ENCODE measurements at regions not wholly inside any gene's neighbourhood (a gene's known extent, or its start where the extent isn't known, plus 50 kb on each side); places are given as distances from the start of the nearest gene placed in this dataset.

DNA sequence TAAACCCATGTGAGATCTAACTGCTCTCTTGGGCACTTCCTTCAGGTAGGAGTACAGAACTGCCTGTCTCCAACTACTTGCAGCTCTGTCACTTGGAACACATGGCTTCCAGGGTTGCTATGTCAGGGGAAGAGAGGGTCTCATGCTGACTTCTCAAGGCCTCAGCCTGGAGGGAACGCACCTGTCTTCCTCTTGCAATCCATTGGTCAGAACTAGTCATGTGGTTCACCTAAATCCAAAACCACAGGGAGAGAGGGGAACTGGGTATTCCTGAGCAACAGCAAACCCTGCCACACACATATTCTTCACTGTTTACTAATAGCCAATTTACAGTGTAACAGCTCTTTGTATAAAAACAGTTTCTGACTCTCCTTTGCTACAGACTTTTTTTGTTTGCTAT is 206.1 kb downstream of the KCNJ2 start:
- Mint-ChIP-seq H3K27me3 (ENCODE audit: low read depth) (no peaks in the 10 kb centered on the region), H3K9me3 (peaks cover 5% of the 10 kb centered on the region), H3K4me3 (no peak overlapping the region), H3K27ac (no peak overlapping the region), H3K36me3 (0 out of 2 replicates have a peak, but pooled peaks cover 3% of the 10 kb centered on the region), H3K4me1 (peaks cover 9% of the 10 kb centered on the region)
- ChIA-PET CTCF (interaction anchor here (1.5 kb wide), 1 partner anchor 9 kb away, joined by 4 read pairs; no protein-coding TSS in a partner anchor), POLR2A (no interaction called here)
- no peak for TF ChIP-seq ELF4 (CRISPR knock-in tag; IDR thresholded peaks at IDR 0.05; ENCODE audit: low read depth)
- TF ChIP-seq SMAD3 (CRISPR knock-in tag; IDR thresholded peaks at IDR 0.05; ENCODE audit: borderline replicate concordance) = no peak
- no peak for TF ChIP-seq TCF7 (CRISPR knock-in tag; IDR thresholded peaks at IDR 0.05; ENCODE audit: low read depth)
- TF ChIP-seq NFYB (CRISPR knock-in tag; conservative IDR thresholded peaks at IDR 0.05; ENCODE audit: low read depth) = peak; percentile 85
- TF ChIP-seq SOX15 (CRISPR knock-in tag; IDR thresholded peaks at IDR 0.05) = no peak
- peak; percentile 78 for TF ChIP-seq USF2 (CRISPR knock-in tag; IDR thresholded peaks at IDR 0.05)
- TF ChIP-seq, protein P1, sequence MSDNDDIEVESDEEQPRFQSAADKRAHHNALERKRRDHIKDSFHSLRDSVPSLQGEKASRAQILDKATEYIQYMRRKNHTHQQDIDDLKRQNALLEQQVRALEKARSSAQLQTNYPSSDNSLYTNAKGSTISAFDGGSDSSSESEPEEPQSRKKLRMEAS (CRISPR knock-in tag; IDR thresholded peaks at IDR 0.05) = peak; percentile 15; the same call in 1 of the 2 replicates
- TF ChIP-seq CREM (CRISPR knock-in tag; IDR thresholded peaks at IDR 0.05) = no peak
- TF ChIP-seq ZNF281 (CRISPR knock-in tag; IDR thresholded peaks at IDR 0.05) = no peak
- TF ChIP-seq, protein P2, sequence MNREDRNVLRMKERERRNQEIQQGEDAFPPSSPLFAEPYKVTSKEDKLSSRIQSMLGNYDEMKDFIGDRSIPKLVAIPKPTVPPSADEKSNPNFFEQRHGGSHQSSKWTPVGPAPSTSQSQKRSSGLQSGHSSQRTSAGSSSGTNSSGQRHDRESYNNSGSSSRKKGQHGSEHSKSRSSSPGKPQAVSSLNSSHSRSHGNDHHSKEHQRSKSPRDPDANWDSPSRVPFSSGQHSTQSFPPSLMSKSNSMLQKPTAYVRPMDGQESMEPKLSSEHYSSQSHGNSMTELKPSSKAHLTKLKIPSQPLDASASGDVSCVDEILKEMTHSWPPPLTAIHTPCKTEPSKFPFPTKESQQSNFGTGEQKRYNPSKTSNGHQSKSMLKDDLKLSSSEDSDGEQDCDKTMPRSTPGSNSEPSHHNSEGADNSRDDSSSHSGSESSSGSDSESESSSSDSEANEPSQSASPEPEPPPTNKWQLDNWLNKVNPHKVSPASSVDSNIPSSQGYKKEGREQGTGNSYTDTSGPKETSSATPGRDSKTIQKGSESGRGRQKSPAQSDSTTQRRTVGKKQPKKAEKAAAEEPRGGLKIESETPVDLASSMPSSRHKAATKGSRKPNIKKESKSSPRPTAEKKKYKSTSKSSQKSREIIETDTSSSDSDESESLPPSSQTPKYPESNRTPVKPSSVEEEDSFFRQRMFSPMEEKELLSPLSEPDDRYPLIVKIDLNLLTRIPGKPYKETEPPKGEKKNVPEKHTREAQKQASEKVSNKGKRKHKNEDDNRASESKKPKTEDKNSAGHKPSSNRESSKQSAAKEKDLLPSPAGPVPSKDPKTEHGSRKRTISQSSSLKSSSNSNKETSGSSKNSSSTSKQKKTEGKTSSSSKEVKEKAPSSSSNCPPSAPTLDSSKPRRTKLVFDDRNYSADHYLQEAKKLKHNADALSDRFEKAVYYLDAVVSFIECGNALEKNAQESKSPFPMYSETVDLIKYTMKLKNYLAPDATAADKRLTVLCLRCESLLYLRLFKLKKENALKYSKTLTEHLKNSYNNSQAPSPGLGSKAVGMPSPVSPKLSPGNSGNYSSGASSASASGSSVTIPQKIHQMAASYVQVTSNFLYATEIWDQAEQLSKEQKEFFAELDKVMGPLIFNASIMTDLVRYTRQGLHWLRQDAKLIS (CRISPR knock-in tag; IDR thresholded peaks at IDR 0.05; ENCODE audit: borderline replicate concordance) = no peak
- no peak for TF ChIP-seq NFE2L1 (CRISPR knock-in tag; IDR thresholded peaks at IDR 0.05)
- no peak for TF ChIP-seq TP53 (CRISPR knock-in tag; IDR thresholded peaks at IDR 0.05)
- TF ChIP-seq IRF1 (CRISPR knock-in tag; IDR thresholded peaks at IDR 0.05) = no peak
- no peak for TF ChIP-seq HMGXB4 (CRISPR knock-in tag; IDR thresholded peaks at IDR 0.05)
- TF ChIP-seq NR1H2 (CRISPR knock-in tag; IDR thresholded peaks at IDR 0.05) = no peak
- TF ChIP-seq NR3C1 (CRISPR knock-in tag; conservative IDR thresholded peaks at IDR 0.05; ENCODE audit: low read depth) = no peak
- TF ChIP-seq CREB1 (CRISPR knock-in tag; IDR thresholded peaks at IDR 0.05) = no peak
- no peak for TF ChIP-seq JUN (CRISPR knock-in tag; IDR thresholded peaks at IDR 0.05)
- no peak for TF ChIP-seq GRHL2 (CRISPR knock-in tag; IDR thresholded peaks at IDR 0.05; ENCODE audit: insufficient replicate concordance, severe bottlenecking)
- no peak for TF ChIP-seq ZNF396 (CRISPR knock-in tag; IDR thresholded peaks at IDR 0.05; ENCODE audit: borderline replicate concordance)
- no peak for TF ChIP-seq ERG (CRISPR knock-in tag; IDR thresholded peaks at IDR 0.05)
- ATAC-seq (peak; percentile 88), DNase-seq (ENCODE audit: low spot score) (no peak)
